H9 (cell line): ENCODE measurements at regions not wholly inside any gene's neighbourhood (a gene's known extent, or its start where the extent isn't known, plus 50 kb on each side); places are given as distances from the start of the nearest gene placed in this dataset.

Source experiments
- DNase-seq: peaks from one replicate; pipeline ENCODE4 v3.0.0-alpha.2; 2017
- H2AFZ ChIP-seq: one replicate; pipeline ENCODE4 v1.6.1; 2013; ENCODE audit warnings: mild to moderate bottlenecking, low read length, control low read depth, moderate library complexity
- H2AK5ac ChIP-seq: 2 replicates; pipeline ENCODE4 v1.6.1; 2013; ENCODE audit warnings: low read length, control low read depth, mixed read lengths; ENCODE audit not compliant: insufficient read length
- H2BK120ac ChIP-seq: one replicate; pipeline ENCODE4 v1.6.1; 2013; ENCODE audit warnings: low read depth, mild to moderate bottlenecking, low read length, control low read depth, inconsistent platforms; ENCODE audit not compliant: poor library complexity, severe bottlenecking
- H2BK12ac ChIP-seq: 2 replicates; pipeline ENCODE4 v1.6.1; 2013; ENCODE audit warnings: low read length, control low read depth, mixed read lengths, low read depth; ENCODE audit not compliant: insufficient read length
- H2BK15ac ChIP-seq: 2 replicates; pipeline ENCODE4 v1.6.1; 2013; ENCODE audit warnings: low read depth, low read length, control low read depth
- H2BK20ac ChIP-seq: one replicate; pipeline ENCODE4 v1.6.1; 2013; ENCODE audit warnings: low read depth, mild to moderate bottlenecking, low read length, control low read depth, inconsistent platforms; ENCODE audit not compliant: poor library complexity, severe bottlenecking
- H2BK5ac ChIP-seq: 2 replicates; pipeline ENCODE4 v1.6.1; 2013; ENCODE audit warnings: low read length, control low read depth, mixed read lengths; ENCODE audit not compliant: insufficient read length
- H3K14ac ChIP-seq: 2 replicates; pipeline ENCODE4 v1.6.1; 2013; ENCODE audit warnings: low read length, control low read depth; ENCODE audit not compliant: insufficient read depth
- H3K18ac ChIP-seq: 2 replicates; pipeline ENCODE4 v1.6.1; 2013; ENCODE audit warnings: low read depth, mild to moderate bottlenecking, mixed read lengths, low read length, control low read depth; ENCODE audit not compliant: insufficient read length
- H3K23ac ChIP-seq: 2 replicates; pipeline ENCODE4 v1.6.1; 2013; ENCODE audit warnings: low read length, control low read depth, mixed read lengths, low read depth; ENCODE audit not compliant: insufficient read length
- H3K23me2 ChIP-seq: 2 replicates; pipeline ENCODE4 v1.6.1; 2013; ENCODE audit warnings: low read depth, mild to moderate bottlenecking, mixed read lengths, low read length, control low read depth; ENCODE audit not compliant: insufficient read length, poor library complexity, severe bottlenecking
- H3K27ac ChIP-seq: 2 replicates; pipeline ENCODE4 v1.5.1; 2013; ENCODE audit warnings: low read length, control low read depth, mixed read lengths, low read depth; ENCODE audit not compliant: insufficient read length
- H3K27me3 ChIP-seq: 2 replicates; pipeline ENCODE4 v1.6.1; 2013; ENCODE audit warnings: low read length, control low read depth, inconsistent platforms; ENCODE audit not compliant: insufficient read depth
- H3K4ac ChIP-seq: 2 replicates; pipeline ENCODE4 v1.6.1; 2013; ENCODE audit warnings: low read depth, mild to moderate bottlenecking, control low read depth, inconsistent platforms, low read length, moderate library complexity
- H3K4me1 ChIP-seq: 2 replicates; pipeline ENCODE4 v1.6.1; 2013; ENCODE audit warnings: low read length, control low read depth, inconsistent platforms; ENCODE audit not compliant: insufficient read depth
- H3K4me2 ChIP-seq: 2 replicates; pipeline ENCODE4 v1.6.1; 2013; ENCODE audit warnings: low read length, control low read depth, mixed read lengths; ENCODE audit not compliant: insufficient read length, insufficient read depth
- H3K56ac ChIP-seq: 2 replicates; pipeline ENCODE4 v1.6.1; 2013; ENCODE audit warnings: low read depth, mild to moderate bottlenecking, mixed read lengths, low read length, control low read depth; ENCODE audit not compliant: insufficient read length
- H3K79me1 ChIP-seq: 2 replicates; pipeline ENCODE4 v1.6.1; 2013; ENCODE audit warnings: low read depth, mild to moderate bottlenecking, moderate library complexity, low read length, control low read depth, inconsistent platforms; ENCODE audit not compliant: insufficient read depth, poor library complexity, severe bottlenecking
- H3K79me2 ChIP-seq: 2 replicates; pipeline ENCODE4 v1.6.1; 2013; ENCODE audit warnings: low read length, control low read depth, inconsistent platforms; ENCODE audit not compliant: insufficient read depth
- H3K9ac ChIP-seq: 2 replicates; pipeline ENCODE4 v1.6.1; 2013; ENCODE audit warnings: low read length, control low read depth, mixed read lengths; ENCODE audit not compliant: insufficient read length; ENCODE audit errors: extremely low read depth
- H3K9me3 ChIP-seq: one replicate; pipeline ENCODE4 v1.6.1; 2013; ENCODE audit warnings: low read depth, low read length, inconsistent platforms; ENCODE audit not compliant: control insufficient read depth
- H3T11ph ChIP-seq: one replicate; pipeline ENCODE4 v1.6.1; 2013; ENCODE audit warnings: mild to moderate bottlenecking, low read length, control low read depth, inconsistent platforms
- H4K20me1 ChIP-seq: one replicate; pipeline ENCODE4 v1.6.1; 2013; ENCODE audit not compliant: control insufficient read depth, insufficient read length, insufficient read depth
- H4K5ac ChIP-seq: 2 replicates; pipeline ENCODE4 v1.6.1; 2013; ENCODE audit warnings: low read depth, mild to moderate bottlenecking, mixed read lengths, low read length, control low read depth; ENCODE audit not compliant: insufficient read length
- H4K8ac ChIP-seq: replicated peaks from 2 replicates; pipeline ENCODE4 v1.6.1; 2013; ENCODE audit warnings: low read length, control low read depth, mixed read lengths, low read depth; ENCODE audit not compliant: insufficient read length
- H4K91ac ChIP-seq: 2 replicates; pipeline ENCODE4 v1.6.1; 2013; ENCODE audit warnings: low read depth, mild to moderate bottlenecking, moderate library complexity, mixed read lengths, low read length, control low read depth; ENCODE audit not compliant: insufficient read length
- H3K27ac Mint-ChIP-seq, 3 experiments: 2 replicates in 2 of 3; 3 replicates in 1 of 3; pipeline ENCODE4 v1.8.0; 2020 to 2021; ENCODE audit warnings: mixed read lengths in 3 of 3, mild to moderate bottlenecking in 1 of 3, moderate library complexity in 1 of 3
- H3K27me3 Mint-ChIP-seq: 2 replicates; pipeline ENCODE4 v1.8.0; 2021; ENCODE audit warnings: low read depth, mild to moderate bottlenecking, moderate library complexity, mixed read lengths
- H3K36me3 Mint-ChIP-seq, 3 experiments: 2 replicates in 2 of 3; 3 replicates in 1 of 3; pipeline ENCODE4 v1.8.0; 2020 to 2021; ENCODE audit warnings: low read depth in 3 of 3, mixed read lengths in 3 of 3; ENCODE audit not compliant: insufficient read depth in 1 of 3
- H3K4me1 Mint-ChIP-seq, 2 experiments: 2 replicates each; pipeline ENCODE4 v1.8.0; 2020; ENCODE audit warnings: mixed read lengths in 2 of 2
- H3K4me3 Mint-ChIP-seq, 2 experiments: 2 replicates in 1 of 2; 3 replicates in 1 of 2; pipeline ENCODE4 v1.8.0; 2020 to 2021; ENCODE audit warnings: mild to moderate bottlenecking in 2 of 2, mixed read lengths in 2 of 2, moderate library complexity in 1 of 2
- H3K9me3 Mint-ChIP-seq, 2 experiments: 2 replicates in 1 of 2; 3 replicates in 1 of 2; pipeline ENCODE4 v1.8.0; 2020; ENCODE audit warnings: mild to moderate bottlenecking in 2 of 2, mixed read lengths in 2 of 2, moderate library complexity in 1 of 2
- CTCF ChIP-seq: fragments of 200-600 bp; sonication (generic); conservative IDR thresholded peaks from 3 replicates; pipeline ENCODE4 v1.8.0; 2021; ENCODE audit warnings: antibody characterized with exemption, mild to moderate bottlenecking
- WGBS: extraction: QIAGEN DNeasy Blood & Tissue Kit; methylation state at CpG from one replicate; pipeline ENCODE4 v1.1.7; 2013; ENCODE audit warnings: missing lambda C conversion rate, low lambda C conversion rate, mixed read lengths; ENCODE audit not compliant: insufficient read length; ENCODE audit errors: extremely low coverage; 5-methylcytosine and 5-hydroxymethylcytosine counted together

- Histone ChIP-seq H3K23me2 (no peaks in the 10 kb centered on the region), H3K4me1 (no peaks in the 10 kb centered on the region), H2AK5ac (no peak overlapping the region), H3K9ac (no peak overlapping the region), H3K4ac (no peak overlapping the region), H3K79me2 (no peaks in the 10 kb centered on the region), H4K5ac (no peak overlapping the region), H2AFZ (no peak overlapping the region), H3K4me2 (no peak overlapping the region), H3K18ac (no peak overlapping the region), H3T11ph (no peak overlapping the region), H3K9me3 (no peaks in the 10 kb centered on the region), H3K56ac (no peak overlapping the region), H2BK20ac (no peak overlapping the region), H3K27me3 (no peaks in the 10 kb centered on the region), H4K8ac (no peak overlapping the region), H3K79me1 (no peaks in the 10 kb centered on the region), H2BK12ac (no peak overlapping the region), H4K20me1 (no peaks in the 10 kb centered on the region), H4K91ac (no peak overlapping the region), H3K23ac (no peak overlapping the region), H2BK15ac (no peak overlapping the region), H3K27ac (no peak overlapping the region), H2BK120ac (no peak overlapping the region), H3K14ac (no peak overlapping the region), H2BK5ac (no peak overlapping the region)
- Mint-ChIP-seq H3K9me3 (no peaks in the 10 kb centered on the region), H3K27me3 (no peaks in the 10 kb centered on the region), H3K4me1 (no peaks in the 10 kb centered on the region; a peak in 1 of 4 replicates), H3K36me3 (no peaks in the 10 kb centered on the region), H3K27ac (no peak overlapping the region), H3K4me3 (no peak overlapping the region)
- TF ChIP-seq CTCF = no peak
- no CpG with 5 or more reads among the region's 5 CpGs for WGBS
- DNase-seq = no peak
Measured at GRCh38 chr1:98264727-98265126, 343.9 kb upstream of the DPYD start.
